ENCODE measurements at regions not wholly inside any gene's neighbourhood (a gene's known extent, or its start where the extent isn't known, plus 50 kb on each side); places are given as distances from the start of the nearest gene placed in this dataset.

DNA sequence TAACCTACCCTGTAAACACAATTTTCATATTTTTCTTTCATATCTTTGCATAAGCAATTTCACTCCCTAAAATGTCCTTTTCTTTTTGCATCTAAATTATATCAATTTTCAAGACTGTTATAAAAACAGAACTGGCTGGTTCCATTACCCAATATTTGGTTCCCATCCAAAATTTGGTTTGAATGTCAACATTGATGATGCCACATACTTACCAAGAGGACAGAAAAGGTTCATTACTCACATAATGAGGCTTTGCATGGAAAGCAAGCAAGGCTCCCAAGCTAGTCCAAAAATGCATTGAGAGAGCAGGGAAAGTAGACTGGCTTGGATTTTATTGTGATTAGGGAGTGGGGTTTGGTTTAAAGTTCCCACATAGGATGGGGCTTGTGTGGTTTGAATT lies 144.4 kb upstream of the AKIRIN2 start:
- no peak for TF ChIP-seq CTCF (IDR thresholded peaks at IDR 0.05 in 8 of 11, conservative IDR thresholded peaks at IDR 0.05 in 3 of 11)
- TF ChIP-seq POLR2A (IDR thresholded peaks at IDR 0.05): no peak
- no peak for TF ChIP-seq POLR2AphosphoS5 (IDR thresholded peaks at IDR 0.05)
